RWPE1 (cell line): ENCODE measurements at regions not wholly inside any gene's neighbourhood (a gene's known extent, or its start where the extent isn't known, plus 50 kb on each side); places are given as distances from the start of the nearest gene placed in this dataset.

Experiments used
- CTCF ChIA-PET: fragments of 350-600 bp; sonication (Branson Sonifier 250); formaldehyde crosslinking; extraction: SDS; loops from one replicate; lab custom pipeline; 2021; lab: Yijun Ruan, JAX
- POLR2A ChIA-PET: fragments of 400-600 bp; formaldehyde crosslinking; extraction: SDS; loops from one replicate; lab custom pipeline; 2020; ENCODE audit warnings: antibody characterized with exemption; ENCODE audit not compliant: low non-redundant PET; lab: Yijun Ruan, JAX
- DNase-seq: peaks from one replicate; pipeline ENCODE4 v3.0.0; 2012; ENCODE audit warnings: low spot score
- H3K27ac ChIP-seq: fragments of 450-650 bp; 2 replicates; pipeline ENCODE4 v1.5.1; 2017
- CTCF ChIP-seq: fragments of 450-650 bp; conservative IDR thresholded peaks from 2 replicates; pipeline ENCODE4 v1.5.1; 2017; ENCODE audit warnings: low read depth, mild to moderate bottlenecking

GRCh38 chr2:192292478-192292877, 97.7 kb upstream of the TMEFF2 start:
- H3K27ac ChIP-seq = no peak overlapping the region
- ChIA-PET CTCF (no interaction called here), POLR2A (no interaction called here)
- no peak for DNase-seq
- no peak for TF ChIP-seq CTCF

- no peak for DNase-seq
- ChIA-PET POLR2A (no interaction called here), CTCF (interaction anchor here (0.6 kb wide), 1 partner anchor 789 kb away, joined by 3 read pairs; no protein-coding TSS in a partner anchor)
- no peak overlapping the region for H3K27ac ChIP-seq
- TF ChIP-seq CTCF = no peak
These were observed 93.6 kb upstream of the TMEFF2 start for GRCh38 chr2:192288295-192288694.

- peak; percentile 11 for DNase-seq
- no peak overlapping the region for H3K27ac ChIP-seq
- ChIA-PET CTCF (interaction anchor here (0.6 to 0.8 kb wide), 2 partner anchors 40 to 52 kb away, joined by 3 read pairs; no protein-coding TSS in a partner anchor), POLR2A (no interaction called here)
- peak; percentile 47 for TF ChIP-seq CTCF
These were observed 91.5 kb upstream of the TMEFF2 start for GRCh38 chr2:192286093-192286701.

GRCh38 chr2:192283450-192283849, 88.7 kb upstream of the TMEFF2 start:
- no peak overlapping the region for H3K27ac ChIP-seq
- ChIA-PET CTCF (interaction anchor here (0.6 kb wide), 1 partner anchor 120 kb away, joined by 3 read pairs; no protein-coding TSS in a partner anchor), POLR2A (no interaction called here)
- no peak for DNase-seq
- no peak for TF ChIP-seq CTCF

GRCh38 chr2:192278701-192279100, 84.0 kb upstream of the TMEFF2 start:
- ChIA-PET POLR2A (no interaction called here), CTCF (no interaction called here)
- DNase-seq = no peak
- no peak overlapping the region for H3K27ac ChIP-seq
- no peak for TF ChIP-seq CTCF

GRCh38 chr2:192277494-192278109, 82.9 kb upstream of the TMEFF2 start:
- ChIA-PET CTCF (interaction anchor here (0.6 to 0.7 kb wide), 2 partner anchors 8 to 16 kb away, joined by 3 read pairs; no protein-coding TSS in a partner anchor), POLR2A (no interaction called here)
- no peak for DNase-seq
- no peak for TF ChIP-seq CTCF
- no peak overlapping the region for H3K27ac ChIP-seq
